AG10803 (cell line): ENCODE measurements at regions not wholly inside any gene's neighbourhood (a gene's known extent, or its start where the extent isn't known, plus 50 kb on each side); places are given as distances from the start of the nearest gene placed in this dataset.
"Not testable (repeated sequence)": the region's sequence is repeated elsewhere in the genome, so short reads cannot be mapped to it uniquely, and the experiment has no call there.

Experiments used
- DNase-seq: peaks from one replicate; pipeline ENCODE4 v3.0.0; 2010; ENCODE audit warnings: low read depth
- H3K4me3 ChIP-seq: 2 replicates; pipeline ENCODE4 v1.5.1; 2011; ENCODE audit warnings: mild to moderate bottlenecking, low read length, control low read depth
- TF ChIP-seq, protein P1 (sequence below): conservative IDR thresholded peaks from 2 replicates; pipeline ENCODE4 v1.5.1; 2011; ENCODE audit warnings: mild to moderate bottlenecking, low read length, control low read depth, inconsistent platforms

DNA sequence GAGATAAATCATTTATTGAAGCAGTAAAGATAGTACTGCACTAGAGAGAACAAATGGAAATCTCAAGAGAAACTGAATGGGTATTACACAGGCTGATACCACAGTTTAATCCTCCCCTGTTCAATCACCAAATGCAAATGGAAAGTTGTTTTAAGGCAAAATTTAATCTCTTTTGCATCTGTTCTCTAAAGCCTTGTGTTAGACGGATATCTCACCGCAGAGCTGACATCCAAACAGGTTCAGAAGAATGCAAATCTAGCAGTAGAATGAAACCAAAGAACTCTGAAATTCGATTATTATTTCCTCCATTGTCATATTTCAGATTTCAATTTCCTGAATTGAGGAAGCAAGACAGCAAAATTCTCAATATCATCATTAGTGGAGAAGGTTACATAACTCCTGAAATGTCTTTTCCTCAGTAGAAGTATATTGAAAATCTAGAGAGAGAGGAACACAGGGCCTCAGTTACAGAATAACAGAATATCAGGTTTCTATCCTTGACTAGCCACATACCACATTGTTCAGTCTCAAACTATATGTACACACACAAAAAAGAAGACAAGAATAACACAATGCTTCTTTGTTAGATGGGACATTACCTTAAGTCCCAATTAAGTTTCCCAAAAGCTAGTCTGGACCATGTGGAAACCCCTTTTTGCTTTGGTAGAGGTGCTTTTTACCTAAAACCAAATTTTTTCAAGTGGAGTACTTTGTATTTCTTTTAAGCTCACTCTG is 94.1 kb upstream of the BANK1 start:
- H3K4me3 ChIP-seq, result no peak overlapping the region
- TF ChIP-seq, protein P1, sequence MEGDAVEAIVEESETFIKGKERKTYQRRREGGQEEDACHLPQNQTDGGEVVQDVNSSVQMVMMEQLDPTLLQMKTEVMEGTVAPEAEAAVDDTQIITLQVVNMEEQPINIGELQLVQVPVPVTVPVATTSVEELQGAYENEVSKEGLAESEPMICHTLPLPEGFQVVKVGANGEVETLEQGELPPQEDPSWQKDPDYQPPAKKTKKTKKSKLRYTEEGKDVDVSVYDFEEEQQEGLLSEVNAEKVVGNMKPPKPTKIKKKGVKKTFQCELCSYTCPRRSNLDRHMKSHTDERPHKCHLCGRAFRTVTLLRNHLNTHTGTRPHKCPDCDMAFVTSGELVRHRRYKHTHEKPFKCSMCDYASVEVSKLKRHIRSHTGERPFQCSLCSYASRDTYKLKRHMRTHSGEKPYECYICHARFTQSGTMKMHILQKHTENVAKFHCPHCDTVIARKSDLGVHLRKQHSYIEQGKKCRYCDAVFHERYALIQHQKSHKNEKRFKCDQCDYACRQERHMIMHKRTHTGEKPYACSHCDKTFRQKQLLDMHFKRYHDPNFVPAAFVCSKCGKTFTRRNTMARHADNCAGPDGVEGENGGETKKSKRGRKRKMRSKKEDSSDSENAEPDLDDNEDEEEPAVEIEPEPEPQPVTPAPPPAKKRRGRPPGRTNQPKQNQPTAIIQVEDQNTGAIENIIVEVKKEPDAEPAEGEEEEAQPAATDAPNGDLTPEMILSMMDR, result no peak

DNA sequence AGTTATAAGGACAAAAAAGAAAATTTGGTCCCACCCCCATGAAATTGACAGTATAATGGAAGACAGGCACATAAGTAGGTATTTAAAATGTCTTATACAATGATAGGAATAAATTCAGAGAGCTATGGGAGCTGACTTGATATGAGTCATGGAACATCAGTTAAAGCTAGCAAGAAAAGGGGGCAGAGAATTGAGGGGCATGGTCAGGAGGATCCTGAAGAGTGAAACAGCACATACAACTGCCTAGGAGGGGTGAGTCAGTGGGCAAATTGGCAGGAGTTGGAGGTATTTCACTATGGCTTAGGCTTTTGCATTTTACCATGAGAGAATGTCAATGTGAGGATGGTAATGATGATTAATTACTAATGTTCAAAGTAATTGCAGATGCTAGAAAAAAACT is 95.4 kb upstream of the BANK1 start:
- TF ChIP-seq, protein P1, result no peak
- no peak for DNase-seq
- H3K4me3 ChIP-seq, result no peak overlapping the region

More for the DNA sequence above, 94.1 kb upstream of the BANK1 start:
- DNase-seq, result no peak

DNA sequence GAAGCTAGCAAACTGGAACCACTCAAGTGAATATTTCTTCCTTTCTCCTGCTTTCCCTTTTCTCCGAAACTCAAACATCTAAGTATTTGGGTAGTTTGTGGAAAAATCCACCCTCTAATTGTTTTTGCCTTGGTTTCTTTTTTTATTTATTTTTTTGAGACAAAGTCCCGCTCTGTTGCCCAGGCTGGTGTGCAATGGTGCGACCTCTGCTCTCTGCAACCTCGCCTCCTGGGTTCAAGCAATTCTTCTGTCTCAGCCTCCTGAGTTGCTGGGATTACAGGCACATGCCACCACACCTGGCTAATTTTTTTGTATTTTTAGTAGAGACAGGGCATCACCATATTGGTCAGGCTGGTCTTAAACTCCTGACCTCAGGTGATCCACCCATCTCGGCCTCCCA is 96.1 kb upstream of the BANK1 start:
- DNase-seq, H3K4me3 ChIP-seq: not testable (repeated sequence)

DNA sequence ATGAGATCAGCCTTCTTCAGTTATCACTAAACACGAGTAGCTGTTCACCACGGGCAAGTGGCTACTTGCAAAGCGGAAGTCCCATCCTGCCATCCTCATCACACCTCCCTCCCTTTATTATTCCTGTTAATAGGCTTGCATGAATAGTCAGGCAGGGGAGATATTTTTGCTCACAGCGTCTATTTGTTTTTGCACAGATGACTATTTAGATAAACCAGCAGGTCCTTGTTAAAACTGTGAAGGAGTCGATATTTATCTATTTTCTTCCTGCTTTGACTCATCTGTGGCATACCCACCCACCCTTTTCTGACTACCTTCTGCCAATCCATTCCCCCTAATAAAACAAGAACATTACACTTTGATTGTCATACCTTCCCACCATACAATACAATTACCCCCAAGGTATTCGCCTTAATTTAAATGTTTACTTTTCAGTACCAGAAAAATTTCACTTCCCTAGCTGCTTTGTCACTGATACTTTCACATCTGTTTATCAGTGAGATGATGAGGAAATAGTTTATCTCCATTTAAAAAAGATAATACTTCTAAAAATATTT is 96.6 kb upstream of the BANK1 start:
- TF ChIP-seq, protein P1, result no peak
- no peak overlapping the region for H3K4me3 ChIP-seq
- DNase-seq, result no peak

DNA sequence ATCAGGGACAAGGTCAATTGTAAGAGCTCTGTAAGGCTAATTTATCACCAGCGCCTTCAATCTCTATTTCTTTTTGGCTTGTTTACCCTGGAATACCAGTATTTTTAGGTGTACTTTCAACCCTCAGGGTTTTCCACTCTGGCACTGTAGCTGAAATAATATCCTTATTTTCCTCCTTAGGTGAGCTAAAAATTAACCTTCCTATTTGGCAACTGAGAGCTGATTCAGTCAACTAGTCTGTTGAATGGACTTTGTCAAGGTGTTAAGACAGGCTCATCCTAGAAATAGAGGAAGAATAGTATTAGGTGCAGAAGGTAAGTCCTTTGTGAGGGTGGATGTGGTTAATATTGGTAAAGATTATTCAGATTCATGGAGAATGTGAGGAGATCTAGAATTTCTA is 101.3 kb upstream of the BANK1 start:
- DNase-seq, result no peak
- no peak overlapping the region for H3K4me3 ChIP-seq
- TF ChIP-seq, protein P1, result no peak

DNA sequence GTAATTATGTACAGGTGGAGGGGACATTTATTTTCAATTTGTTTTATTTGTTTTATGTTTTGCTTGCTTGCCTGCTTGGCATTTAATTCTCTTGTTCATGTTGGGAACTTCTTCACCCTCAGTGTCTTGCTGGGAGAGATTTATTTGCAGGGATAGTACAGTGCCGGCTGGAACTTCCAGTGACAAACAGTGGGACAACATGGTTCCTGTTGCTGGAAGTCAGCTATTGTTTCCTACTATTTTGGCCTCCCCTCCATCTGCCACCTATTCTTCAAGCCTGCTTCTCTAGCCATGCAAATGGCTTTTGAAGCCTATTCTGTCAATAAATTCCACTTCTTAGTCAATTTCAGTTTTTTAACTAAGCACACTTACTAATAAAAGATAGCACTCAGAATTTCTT is 105.4 kb upstream of the BANK1 start:
- no peak for DNase-seq
- no peak overlapping the region for H3K4me3 ChIP-seq
- TF ChIP-seq, protein P1, result no peak

DNA sequence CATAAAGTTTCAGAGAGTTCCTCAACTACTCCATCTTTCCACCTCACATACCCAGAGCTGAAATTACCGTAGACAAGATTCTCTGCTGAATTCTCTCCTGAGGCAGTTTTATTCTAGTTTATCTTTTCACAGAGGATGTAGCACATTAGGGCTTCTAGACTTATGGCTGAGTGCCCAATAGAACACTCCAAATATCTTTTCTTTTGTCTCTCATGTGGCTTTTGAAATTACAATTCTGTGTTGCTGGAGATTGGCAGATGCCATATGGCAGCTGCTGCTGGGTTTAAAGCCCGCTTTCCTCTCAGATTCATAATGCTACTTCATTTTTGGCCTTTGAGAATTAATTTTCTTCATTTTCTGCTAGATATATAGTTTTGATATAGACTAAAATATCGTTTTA is 107.6 kb upstream of the BANK1 start:
- TF ChIP-seq, protein P1, result no peak
- no peak overlapping the region for H3K4me3 ChIP-seq
- no peak for DNase-seq

DNA sequence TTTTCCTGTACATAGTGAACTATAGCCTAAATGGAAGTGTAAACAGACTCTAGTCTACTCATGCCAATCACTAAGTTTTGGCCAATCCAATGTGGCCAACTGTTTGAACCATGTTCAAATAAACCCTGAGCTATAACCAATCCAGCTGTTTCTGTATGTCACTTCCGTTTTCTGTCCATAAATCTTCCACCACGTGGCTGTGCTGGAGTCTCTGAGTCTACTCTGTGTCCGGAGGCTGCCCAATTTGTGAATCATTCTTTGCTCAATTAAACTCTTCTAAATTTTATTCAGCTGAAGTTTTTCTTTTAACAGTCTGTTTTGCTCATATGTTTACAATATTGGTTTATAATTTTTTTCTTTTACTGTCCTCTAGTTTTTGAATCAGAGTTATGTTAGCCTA is 112.3 kb upstream of the BANK1 start:
- no peak overlapping the region for H3K4me3 ChIP-seq
- TF ChIP-seq, protein P1, result no peak
- DNase-seq, result peak; percentile 5
